Vagina (tissue), 2 donors: ENCODE measurements at regions not wholly inside any gene's neighbourhood (a gene's known extent, or its start where the extent isn't known, plus 50 kb on each side); places are given as distances from the start of the nearest gene placed in this dataset.

Experiments
- POLR2A ChIP-seq, 2 donors: fragments of 450-650 bp; IDR thresholded peaks; one replicate each; pipeline ENCODE4 v1.6.1; 2017; ENCODE audit warnings: antibody characterized with exemption in 2 of 2, mild to moderate bottlenecking in 2 of 2, moderate library complexity in 2 of 2
- POLR2AphosphoS5 ChIP-seq, 2 donors: sonication (generic); formaldehyde crosslinking; IDR thresholded peaks; one replicate each; pipeline ENCODE4 v1.9.0; 2017; ENCODE audit warnings: antibody characterized with exemption in 2 of 2, mild to moderate bottlenecking in 2 of 2, low read depth in 1 of 2; ENCODE audit not compliant: insufficient read depth in 1 of 2
- TF ChIP-seq, protein P1 (sequence below), 3 experiments: fragments of 450-650 bp in 2 of 3; fragments of 200-600 bp in 1 of 3; sonication (generic) in 1 of 3; IDR thresholded peaks; one replicate each; pipeline ENCODE4 v1.5.1; 2017 to 2019; ENCODE audit warnings: antibody characterized with exemption in 3 of 3, mild to moderate bottlenecking in 2 of 3, moderate library complexity in 2 of 3

DNA sequence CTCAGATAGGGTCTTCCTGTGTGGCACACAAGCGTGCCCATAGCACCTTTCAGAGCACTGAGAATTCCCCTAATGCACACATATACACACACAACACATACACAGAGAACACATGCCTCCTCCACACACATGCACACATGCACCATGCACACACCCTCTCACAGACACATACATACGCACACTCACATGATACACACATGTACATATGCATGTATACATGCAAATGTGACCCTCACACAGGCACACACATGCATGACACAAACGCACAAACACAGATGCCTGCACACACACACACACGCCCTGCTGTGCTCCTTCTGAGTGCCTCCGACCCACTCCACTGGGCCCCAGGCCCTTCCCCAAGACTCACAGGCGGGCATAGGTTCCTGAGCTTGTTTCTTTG, 251.0 kb downstream of the PTPRU start:
- TF ChIP-seq, protein P1, sequence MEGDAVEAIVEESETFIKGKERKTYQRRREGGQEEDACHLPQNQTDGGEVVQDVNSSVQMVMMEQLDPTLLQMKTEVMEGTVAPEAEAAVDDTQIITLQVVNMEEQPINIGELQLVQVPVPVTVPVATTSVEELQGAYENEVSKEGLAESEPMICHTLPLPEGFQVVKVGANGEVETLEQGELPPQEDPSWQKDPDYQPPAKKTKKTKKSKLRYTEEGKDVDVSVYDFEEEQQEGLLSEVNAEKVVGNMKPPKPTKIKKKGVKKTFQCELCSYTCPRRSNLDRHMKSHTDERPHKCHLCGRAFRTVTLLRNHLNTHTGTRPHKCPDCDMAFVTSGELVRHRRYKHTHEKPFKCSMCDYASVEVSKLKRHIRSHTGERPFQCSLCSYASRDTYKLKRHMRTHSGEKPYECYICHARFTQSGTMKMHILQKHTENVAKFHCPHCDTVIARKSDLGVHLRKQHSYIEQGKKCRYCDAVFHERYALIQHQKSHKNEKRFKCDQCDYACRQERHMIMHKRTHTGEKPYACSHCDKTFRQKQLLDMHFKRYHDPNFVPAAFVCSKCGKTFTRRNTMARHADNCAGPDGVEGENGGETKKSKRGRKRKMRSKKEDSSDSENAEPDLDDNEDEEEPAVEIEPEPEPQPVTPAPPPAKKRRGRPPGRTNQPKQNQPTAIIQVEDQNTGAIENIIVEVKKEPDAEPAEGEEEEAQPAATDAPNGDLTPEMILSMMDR (IDR thresholded peaks at IDR 0.05) = no peak
- TF ChIP-seq POLR2AphosphoS5 (IDR thresholded peaks at IDR 0.05; ENCODE audit: insufficient read depth in 1 of 2, low read depth in 1 of 2) = no peak
- TF ChIP-seq POLR2A (IDR thresholded peaks at IDR 0.05) = no peak
